SJSA1 (cell line): ENCODE measurements at regions not wholly inside any gene's neighbourhood (a gene's known extent, or its start where the extent isn't known, plus 50 kb on each side); places are given as distances from the start of the nearest gene placed in this dataset.
A peak's percentile ranks its signal among the peaks of the same experiment; 100 is the strongest.
"Not testable (repeated sequence)": the region's sequence is repeated elsewhere in the genome, so short reads cannot be mapped to it uniquely, and the experiment has no call there.

Experiments
- DNase-seq, 2 experiments: peaks; one replicate each; pipeline ENCODE4 v3.0.0-alpha.2; 2015 to 2020; ENCODE audit warnings: low spot score in 2 of 2, low read depth in 1 of 2
- H3K27ac ChIP-seq: fragments of 250-450 bp; sonication (Bioruptor Pico); 2 replicates; pipeline ENCODE4 v1.5.1; 2020; ENCODE audit warnings: mild to moderate bottlenecking, moderate library complexity
- H3K27me3 ChIP-seq: fragments of 250-450 bp; sonication (Bioruptor Pico); replicated peaks from 2 replicates; pipeline ENCODE4 v1.5.1; 2020; ENCODE audit warnings: mild to moderate bottlenecking, moderate library complexity
- H3K36me3 ChIP-seq: fragments of 250-450 bp; sonication (Bioruptor Pico); 2 replicates; pipeline ENCODE4 v1.5.1; 2020; ENCODE audit warnings: mild to moderate bottlenecking
- H3K4me1 ChIP-seq: fragments of 250-450 bp; sonication (Bioruptor Pico); replicated peaks from 2 replicates; pipeline ENCODE4 v1.6.1; 2021; ENCODE audit warnings: mild to moderate bottlenecking
- H3K4me3 ChIP-seq: fragments of 250-450 bp; sonication (Bioruptor Pico); 2 replicates; pipeline ENCODE4 v1.5.1; 2020; ENCODE audit warnings: mild to moderate bottlenecking
- H3K9me3 ChIP-seq: fragments of 250-450 bp; sonication (Bioruptor Pico); replicated peaks from 2 replicates; pipeline ENCODE4 v1.5.1; 2020; ENCODE audit warnings: mild to moderate bottlenecking

- H3K27ac ChIP-seq: no peak overlapping the region
- no peaks in the 10 kb centered on the region for H3K36me3 ChIP-seq
- no peaks in the 10 kb centered on the region for H3K27me3 ChIP-seq
- H3K4me1 ChIP-seq: peaks cover 17% of the 10 kb centered on the region
- H3K4me3 ChIP-seq: no peak overlapping the region
- DNase-seq: no peak
- H3K9me3 ChIP-seq: no peaks in the 10 kb centered on the region
Observed at GRCh38 chr17:64772845-64773299, 110.8 kb upstream of the SMURF2 start.

- Histone ChIP-seq H3K36me3 (no peaks in the 10 kb centered on the region), H3K9me3 (no peaks in the 10 kb centered on the region), H3K4me1 (peaks cover 15% of the 10 kb centered on the region), H3K27me3 (no peaks in the 10 kb centered on the region), H3K27ac (no peak overlapping the region), H3K4me3 (no peak overlapping the region)
- DNase-seq: no peak
Observed at GRCh38 chr17:64771980-64772844, 110.1 kb upstream of the SMURF2 start.

GRCh38 chr17:64769712-64770111, 107.6 kb upstream of the SMURF2 start:
- DNase-seq: no peak
- Histone ChIP-seq H3K4me1 (peaks cover 15% of the 10 kb centered on the region), H3K27ac (no peak overlapping the region), H3K9me3 (no peaks in the 10 kb centered on the region), H3K4me3 (no peak overlapping the region), H3K36me3 (0 out of 2 replicates have a peak, but pooled peaks cover under 1% of the 10 kb centered on the region), H3K27me3 (no peaks in the 10 kb centered on the region)

GRCh38 chr17:64767269-64767997, 105.3 kb upstream of the SMURF2 start:
- DNase-seq: no peak

GRCh38 chr17:64765191-64765889, 103.2 kb upstream of the SMURF2 start:
- H3K4me3 ChIP-seq: no peak overlapping the region
- H3K27me3 ChIP-seq: no peaks in the 10 kb centered on the region
- peak in 1 of 2 experiments; percentile 42 for DNase-seq
- no peaks in the 10 kb centered on the region for H3K9me3 ChIP-seq
- peaks cover 11% of the 10 kb centered on the region for H3K4me1 ChIP-seq
- no peak overlapping the region for H3K27ac ChIP-seq
- H3K36me3 ChIP-seq: 0 out of 2 replicates have a peak, but pooled peaks cover 2% of the 10 kb centered on the region

More at GRCh38 chr17:64767269-64767997, 105.3 kb upstream of the SMURF2 start:
- Histone ChIP-seq H3K9me3 (no peaks in the 10 kb centered on the region), H3K4me1 (peaks cover 11% of the 10 kb centered on the region), H3K4me3 (no peak overlapping the region), H3K27ac (no peak overlapping the region), H3K36me3 (0 out of 2 replicates have a peak, but pooled peaks cover 2% of the 10 kb centered on the region), H3K27me3 (no peaks in the 10 kb centered on the region)

- no peak overlapping the region for H3K4me3 ChIP-seq
- DNase-seq: peak in 1 of 2 experiments; percentile 37
- no peaks in the 10 kb centered on the region for H3K9me3 ChIP-seq
- H3K27ac ChIP-seq: no peak overlapping the region
- H3K27me3 ChIP-seq: no peaks in the 10 kb centered on the region
- H3K4me1 ChIP-seq: no peaks in the 10 kb centered on the region; the same call in 1 of the 2 replicates
- H3K36me3 ChIP-seq: peaks cover 25% of the 10 kb centered on the region
Observed at GRCh38 chr17:64750891-64751677, 89.0 kb upstream of the SMURF2 start.

GRCh38 chr17:64750478-64750877, 88.4 kb upstream of the SMURF2 start:
- no peaks in the 10 kb centered on the region; the same call in 1 of the 2 replicates for H3K4me1 ChIP-seq
- DNase-seq: peak in 1 of 2 experiments; percentile 36
- peaks cover 25% of the 10 kb centered on the region for H3K36me3 ChIP-seq

GRCh38 chr17:64749306-64749705, 87.2 kb upstream of the SMURF2 start:
- Histone ChIP-seq H3K9me3 (no peaks in the 10 kb centered on the region), H3K4me1 (no peaks in the 10 kb centered on the region; the same call in 1 of the 2 replicates), H3K4me3 (no peak overlapping the region), H3K36me3 (peaks cover 25% of the 10 kb centered on the region), H3K27ac (no peak overlapping the region), H3K27me3 (no peaks in the 10 kb centered on the region)
- DNase-seq: no peak

More at GRCh38 chr17:64750478-64750877, 88.4 kb upstream of the SMURF2 start:
- H3K9me3 ChIP-seq: no peaks in the 10 kb centered on the region
- no peak overlapping the region for H3K4me3 ChIP-seq
- no peaks in the 10 kb centered on the region for H3K27me3 ChIP-seq
- no peak overlapping the region for H3K27ac ChIP-seq

- H3K4me1 ChIP-seq: no peaks in the 10 kb centered on the region; the same call in 1 of the 2 replicates
- no peak for DNase-seq
- no peaks in the 10 kb centered on the region for H3K9me3 ChIP-seq
- no peaks in the 10 kb centered on the region for H3K27me3 ChIP-seq
- H3K27ac ChIP-seq: no peak overlapping the region
- no peak overlapping the region for H3K4me3 ChIP-seq
- peaks cover 17% of the 10 kb centered on the region for H3K36me3 ChIP-seq
Observed at GRCh38 chr17:64747938-64748540, 85.9 kb upstream of the SMURF2 start.

GRCh38 chr17:64742326-64742725, 80.2 kb upstream of the SMURF2 start:
- Histone ChIP-seq H3K4me1 (peaks cover 40% of the 10 kb centered on the region), H3K36me3 (no peaks in the 10 kb centered on the region), H3K4me3 (no peak overlapping the region), H3K9me3 (no peaks in the 10 kb centered on the region), H3K27me3 (no peaks in the 10 kb centered on the region), H3K27ac (peak overlapping the region; percentile 85)
- peak in 1 of 2 experiments; percentile 30 for DNase-seq

GRCh38 chr17:64741916-64742315, 79.8 kb upstream of the SMURF2 start:
- H3K36me3 ChIP-seq, H3K9me3 ChIP-seq, H3K4me3 ChIP-seq, H3K27me3 ChIP-seq: not testable (repeated sequence)
- peak; percentile 54 to 63 for DNase-seq
- peaks cover 44% of the 10 kb centered on the region for H3K4me1 ChIP-seq
- peak overlapping the region; percentile 85 for H3K27ac ChIP-seq

GRCh38 chr17:64741038-64741641, 79.0 kb upstream of the SMURF2 start:
- Histone ChIP-seq H3K4me3 (no peak overlapping the region), H3K36me3 (no peaks in the 10 kb centered on the region), H3K9me3 (no peaks in the 10 kb centered on the region), H3K4me1 (peaks cover 47% of the 10 kb centered on the region), H3K27ac (peak overlapping the region; percentile 85), H3K27me3 (no peaks in the 10 kb centered on the region)
- DNase-seq: peak; percentile 65 to 89
